ENCODE measurements at regions not wholly inside any gene's neighbourhood (a gene's known extent, or its start where the extent isn't known, plus 50 kb on each side); places are given as distances from the start of the nearest gene placed in this dataset.

- no peak for TF ChIP-seq CTCF (IDR thresholded peaks at IDR 0.05)
- no peak for TF ChIP-seq POLR2A (IDR thresholded peaks at IDR 0.05)
These were observed 278.9 kb upstream of the ATP11B start for GRCh38 chr3:182514236-182514964.

Data from testis (tissue), 2 donors.